A549 (cell line): ENCODE measurements at regions not wholly inside any gene's neighbourhood (a gene's known extent, or its start where the extent isn't known, plus 50 kb on each side); places are given as distances from the start of the nearest gene placed in this dataset.

ENCODE experiments used
- EHMT2 ChIP-seq: fragments of 200-600 bp; sonication (generic); IDR thresholded peaks from 2 replicates; pipeline ENCODE4 v1.6.1; 2016; ENCODE audit warnings: antibody characterized with exemption, low read depth, mild to moderate bottlenecking, moderate library complexity
- POLR2A ChIP-seq: IDR thresholded peaks from 2 replicates; pipeline ENCODE4 v1.6.1; 2012; ENCODE audit warnings: mild to moderate bottlenecking, low read length
- ZC3H11A ChIP-seq: fragments of 450-650 bp; IDR thresholded peaks from 2 replicates; pipeline ENCODE4 v1.6.1; 2014; ENCODE audit warnings: antibody characterized with exemption, mild to moderate bottlenecking

DNA sequence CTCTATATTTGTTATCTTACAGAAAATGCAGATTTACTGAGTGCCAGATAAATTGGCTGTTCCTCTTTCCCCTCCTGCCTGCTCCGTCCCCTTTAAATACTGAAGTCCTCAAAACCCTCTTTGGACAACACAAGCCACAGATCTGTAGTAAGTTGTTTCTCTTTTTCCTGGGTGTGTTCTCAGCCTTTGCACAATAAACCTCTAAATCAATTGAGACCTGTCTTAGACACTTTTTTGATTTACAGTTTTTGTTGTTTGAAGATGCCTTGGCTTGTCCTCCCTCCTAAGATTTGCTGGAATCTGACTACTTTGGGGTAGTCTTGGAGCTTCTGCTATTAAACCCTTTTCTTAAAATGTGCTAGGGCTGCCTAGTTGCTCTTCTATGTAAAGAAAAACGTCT, 60.9 kb upstream of the EIF2S2 start:
- TF ChIP-seq ZC3H11A (no peak), POLR2A (no peak), EHMT2 (no peak)
